ENCODE measurements at regions not wholly inside any gene's neighbourhood (a gene's known extent, or its start where the extent isn't known, plus 50 kb on each side); places are given as distances from the start of the nearest gene placed in this dataset.

- TF ChIP-seq ZNF114 (tag by site-specific recombination; IDR thresholded peaks at IDR 0.05) (no peak), ZNF24 (tag by site-specific recombination; IDR thresholded peaks at IDR 0.05) (no peak), ZNF837 (tag by site-specific recombination; IDR thresholded peaks at IDR 0.05) (no peak), ZNF19 (tag by site-specific recombination; IDR thresholded peaks at IDR 0.05; ENCODE audit: low read depth) (no peak), ZNF645 (tag by site-specific recombination; IDR thresholded peaks at IDR 0.05) (no peak)
Observed at GRCh38 chr2:19746137-19746600, 155.6 kb downstream of the TTC32 start.
